Pancreas (tissue), 10 donors: ENCODE measurements at regions not wholly inside any gene's neighbourhood (a gene's known extent, or its start where the extent isn't known, plus 50 kb on each side); places are given as distances from the start of the nearest gene placed in this dataset.

ENCODE experiments used
- ATAC-seq, 4 donors: fragments of 200-7000 bp; cut with Tn5 transposase; one replicate each; pipeline versions ENCODE4 v1.8.0 to v1.9.1; 2020; ENCODE audit warnings: mild to moderate bottlenecking in 4 of 4, moderate library complexity in 4 of 4
- DNase-seq, 6 donors: peaks; one replicate each; pipeline ENCODE4 v3.0.0-alpha.2; 2020
- FAIRE-seq: peaks from 2 replicates; lab custom pipeline; 2012; peaks lifted over from hg19 to GRCh38; lab: Jason Lieb, UNC
- H3K27ac ChIP-seq, 4 donors: fragments of 200-600 bp; sonication (generic); 1 replicate in 3 of 4; 2 replicates in 1 of 4; pipeline versions ENCODE4 v1.5.0 to v1.8.0; 2020
- H3K27me3 ChIP-seq, 4 donors: fragments of 200-600 bp; one replicate each; pipeline ENCODE4 v1.8.0; 2021
- H3K36me3 ChIP-seq, 3 donors: fragments of 200-600 bp; sonication (generic) in 1 of 3; one replicate each; pipeline versions ENCODE4 v1.5.0 to v1.8.0; 2020 to 2021
- H3K4me1 ChIP-seq, 3 donors: fragments of 200-600 bp; one replicate each; pipeline ENCODE4 v1.8.0; 2021
- H3K4me3 ChIP-seq, 4 donors: fragments of 200-600 bp; sonication (generic) in 2 of 4; one replicate each; pipeline versions ENCODE4 v1.5.0 to v1.8.0; 2020 to 2021
- H3K9me3 ChIP-seq, 4 donors: fragments of 200-600 bp; one replicate each; pipeline ENCODE4 v1.8.0; 2021
- WGBS, 2 donors: extraction: QIAGEN DNeasy Blood & Tissue Kit; methylation state at CpG; one replicate each; pipeline ENCODE4 v1.1.7; 2013; 5-methylcytosine and 5-hydroxymethylcytosine counted together
- intact Hi-C, 3 donors: fragments of 100-400 bp; cut with DNase I; formaldehyde crosslinking; loops; one replicate each; pipeline versions ENCODE4 v1.11.1 to v1.14.2; 2022
- TF ChIP-seq, protein P1 (sequence below), 4 donors: fragments of 200-600 bp; sonication (generic) in 3 of 4; IDR thresholded peaks; one replicate each; pipeline versions ENCODE4 v1.5.0 to v1.8.0; 2021; ENCODE audit warnings: antibody characterized with exemption in 4 of 4
- donor health status: healthy with polysubstance abuse.
- donor health status: DM: no; HTN: no; CAD: no; lungs with moderate emphysema.
- donor health status: DM: no; HTN: no; CAD: no.
- donor health status: control.
- donor health status: control.
- donor health status: Bipolar disorder and iron deficiency.
- donor health status: DM: yes; HTN: yes; CAD: no.
- donor health status: DM: no; HTN: no; CAD: no.
- donor health status: DM: no; HTN: no; CAD: no.
- donor health status: DM: yes; HTN: yes; CAD: no.

DNA sequence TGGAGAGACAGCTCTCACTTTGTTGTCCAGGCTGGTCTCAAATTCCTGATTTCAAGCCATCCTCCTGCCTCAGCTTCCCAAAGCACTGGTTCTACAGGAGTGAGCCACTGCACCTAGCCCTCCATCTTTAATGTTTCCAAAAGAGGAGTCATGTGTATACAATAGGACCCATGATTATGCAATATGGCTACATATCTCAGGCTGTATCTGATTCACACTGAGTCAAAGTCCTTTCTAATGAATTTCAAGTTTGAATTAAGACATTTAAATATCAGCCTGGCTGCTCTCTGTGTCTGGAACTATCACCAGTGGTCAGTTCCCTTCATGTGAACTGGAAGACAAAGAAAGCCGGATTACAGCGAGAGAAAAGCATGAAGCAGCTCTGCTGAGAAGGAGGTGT is 90.5 kb downstream of the MINAR1 start:
- Histone ChIP-seq H3K36me3 (no peaks in the 10 kb centered on the region), H3K4me3 (no peak overlapping the region), H3K9me3 (no peaks in the 10 kb centered on the region), H3K27ac (no peak overlapping the region), H3K27me3 (no peaks in the 10 kb centered on the region), H3K4me1 (no peaks in the 10 kb centered on the region)
- FAIRE-seq: no peak
- intact Hi-C loops: no loop called here
- no peak for DNase-seq
- ATAC-seq: no peak
- TF ChIP-seq, protein P1, sequence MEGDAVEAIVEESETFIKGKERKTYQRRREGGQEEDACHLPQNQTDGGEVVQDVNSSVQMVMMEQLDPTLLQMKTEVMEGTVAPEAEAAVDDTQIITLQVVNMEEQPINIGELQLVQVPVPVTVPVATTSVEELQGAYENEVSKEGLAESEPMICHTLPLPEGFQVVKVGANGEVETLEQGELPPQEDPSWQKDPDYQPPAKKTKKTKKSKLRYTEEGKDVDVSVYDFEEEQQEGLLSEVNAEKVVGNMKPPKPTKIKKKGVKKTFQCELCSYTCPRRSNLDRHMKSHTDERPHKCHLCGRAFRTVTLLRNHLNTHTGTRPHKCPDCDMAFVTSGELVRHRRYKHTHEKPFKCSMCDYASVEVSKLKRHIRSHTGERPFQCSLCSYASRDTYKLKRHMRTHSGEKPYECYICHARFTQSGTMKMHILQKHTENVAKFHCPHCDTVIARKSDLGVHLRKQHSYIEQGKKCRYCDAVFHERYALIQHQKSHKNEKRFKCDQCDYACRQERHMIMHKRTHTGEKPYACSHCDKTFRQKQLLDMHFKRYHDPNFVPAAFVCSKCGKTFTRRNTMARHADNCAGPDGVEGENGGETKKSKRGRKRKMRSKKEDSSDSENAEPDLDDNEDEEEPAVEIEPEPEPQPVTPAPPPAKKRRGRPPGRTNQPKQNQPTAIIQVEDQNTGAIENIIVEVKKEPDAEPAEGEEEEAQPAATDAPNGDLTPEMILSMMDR (IDR thresholded peaks at IDR 0.05): no peak
- 90 to 94% methylated on average over 2 of the region's 2 CpGs for WGBS, 2 donors

DNA sequence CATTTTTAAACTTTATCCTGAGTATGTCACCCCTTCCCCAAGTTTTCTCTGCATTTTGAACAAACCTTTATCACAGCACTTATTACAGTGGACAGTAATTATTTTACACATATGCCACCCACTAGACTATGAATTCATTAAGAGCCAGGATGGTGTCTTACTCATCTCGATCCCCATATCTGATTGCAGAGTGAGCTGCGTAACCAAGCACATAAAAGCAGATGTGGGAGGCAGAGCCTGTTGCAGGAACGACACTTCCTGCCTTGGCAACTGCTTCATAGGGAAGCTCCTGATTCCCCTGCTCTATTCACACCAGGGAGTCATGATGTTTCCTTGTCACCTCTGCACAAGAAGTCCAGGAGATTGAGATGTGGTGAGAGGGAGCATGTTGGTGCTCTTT is 91.1 kb downstream of the MINAR1 start:
- Histone ChIP-seq H3K4me3 (no peak overlapping the region), H3K27me3 (no peaks in the 10 kb centered on the region), H3K4me1 (no peaks in the 10 kb centered on the region), H3K9me3 (no peaks in the 10 kb centered on the region), H3K27ac (no peak overlapping the region), H3K36me3 (no peaks in the 10 kb centered on the region)
- 63 to 76% methylated on average over 3 of the region's 3 CpGs for WGBS, 2 donors
- FAIRE-seq: no peak
- no peak for DNase-seq
- TF ChIP-seq, protein P1 (IDR thresholded peaks at IDR 0.05): no peak
- ATAC-seq: no peak
- intact Hi-C loops: no loop called here

DNA sequence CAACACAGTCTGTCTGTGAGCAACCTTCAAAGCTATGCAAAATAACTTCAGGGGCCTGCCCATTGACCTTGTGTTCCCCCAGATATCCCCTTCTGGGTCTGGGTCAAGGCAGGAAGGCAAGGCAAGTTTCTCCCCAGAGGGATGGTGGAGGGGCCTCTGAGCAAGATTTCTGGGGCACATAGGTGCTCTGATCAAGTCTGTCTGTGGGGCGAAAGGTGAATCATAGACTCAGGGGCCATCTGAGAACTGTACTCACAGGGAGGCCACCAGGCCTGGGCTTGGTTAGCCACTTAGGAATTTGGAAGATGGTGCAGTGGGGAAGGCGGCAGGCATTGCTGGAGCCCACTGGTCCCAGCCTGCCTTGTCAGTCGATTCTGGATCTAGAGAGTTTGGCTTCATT is 92.4 kb downstream of the MINAR1 start:
- intact Hi-C loops: no loop called here
- H3K27me3 ChIP-seq: no peaks in the 10 kb centered on the region
- no peaks in the 10 kb centered on the region for H3K4me1 ChIP-seq
- no peaks in the 10 kb centered on the region for H3K36me3 ChIP-seq
- no peaks in the 10 kb centered on the region for H3K9me3 ChIP-seq
- WGBS, 2 donors: 78 to 80% methylated on average over 3 of the region's 3 CpGs
- TF ChIP-seq, protein P1 (IDR thresholded peaks at IDR 0.05): no peak
- ATAC-seq: no peak
- DNase-seq: no peak
- no peak overlapping the region for H3K27ac ChIP-seq
- no peak for FAIRE-seq
- no peak overlapping the region for H3K4me3 ChIP-seq

DNA sequence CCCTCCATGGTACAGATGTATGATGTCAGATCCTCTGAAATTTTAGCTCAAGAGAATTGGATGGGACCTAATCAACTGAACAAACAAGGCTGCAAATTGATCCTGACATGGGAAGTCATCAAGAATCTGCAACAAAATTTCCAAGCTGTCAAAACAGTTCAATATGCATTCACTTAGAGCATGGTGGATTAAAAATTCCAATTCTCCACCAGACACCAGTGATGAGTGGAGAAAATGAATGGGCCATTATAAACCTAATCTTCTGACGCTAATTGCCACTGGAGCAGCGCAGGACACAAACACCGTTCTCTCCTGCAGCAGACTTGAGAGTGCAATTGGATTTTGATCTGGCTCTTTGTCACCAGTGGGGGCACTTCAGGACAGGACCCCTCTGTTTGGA is 94.2 kb downstream of the MINAR1 start:
- Histone ChIP-seq H3K4me3 (no peak overlapping the region), H3K4me1 (no peaks in the 10 kb centered on the region), H3K27me3 (no peaks in the 10 kb centered on the region), H3K27ac (no peak overlapping the region), H3K9me3 (no peaks in the 10 kb centered on the region), H3K36me3 (no peaks in the 10 kb centered on the region)
- WGBS, 2 donors: 77 to 84% methylated on average over 3 of the region's 3 CpGs
- intact Hi-C loops: no loop called here
- no peak for ATAC-seq
- DNase-seq: no peak
- FAIRE-seq: no peak
- TF ChIP-seq, protein P1 (IDR thresholded peaks at IDR 0.05): no peak

DNA sequence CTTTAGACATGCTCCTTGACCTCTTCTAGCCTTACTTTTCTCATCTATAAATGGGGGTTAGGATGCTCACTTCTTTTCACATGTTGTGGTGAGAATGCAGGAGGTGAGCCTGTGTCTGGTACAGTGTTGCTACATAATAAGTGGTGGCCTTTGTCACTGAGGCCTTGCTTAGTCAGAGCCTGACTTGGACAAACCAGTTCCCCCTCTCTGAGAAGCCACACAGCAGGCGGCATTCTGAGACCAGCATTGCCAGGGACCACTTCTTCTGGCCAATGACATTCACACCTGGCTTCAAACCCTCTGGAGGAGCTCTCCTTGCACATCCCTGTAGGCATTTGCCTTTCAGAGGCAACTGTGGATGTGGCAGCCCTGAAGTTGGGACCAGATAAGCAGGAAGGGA is 95.7 kb downstream of the MINAR1 start:
- no peak for FAIRE-seq
- 33 to 54% methylated on average over 1 of the region's 1 CpG for WGBS, 2 donors
- H3K27me3 ChIP-seq: no peaks in the 10 kb centered on the region
- no peak overlapping the region for H3K4me3 ChIP-seq
- no peak for ATAC-seq
- no peak overlapping the region for H3K27ac ChIP-seq
- no peaks in the 10 kb centered on the region for H3K9me3 ChIP-seq
- H3K36me3 ChIP-seq: no peaks in the 10 kb centered on the region
- intact Hi-C loops: no loop called here
- TF ChIP-seq, protein P1 (IDR thresholded peaks at IDR 0.05): no peak
- DNase-seq: no peak
- no peaks in the 10 kb centered on the region for H3K4me1 ChIP-seq
